Stimulated activated CD4-positive, alpha-beta T cell treated with anti-CD3 and anti-CD28 coated beads, Interleukin-15, amount 100 ng/mL, for 1 hour (primary cell): ENCODE measurements at regions not wholly inside any gene's neighbourhood (a gene's known extent, or its start where the extent isn't known, plus 50 kb on each side); places are given as distances from the start of the nearest gene placed in this dataset.

Source experiments
- DNase-seq, 2 donors: peaks; one replicate each; pipeline ENCODE4 v3.0.0-alpha.2; 2020; ENCODE audit warnings: low read depth in 1 of 2, low spot score in 1 of 2

DNA sequence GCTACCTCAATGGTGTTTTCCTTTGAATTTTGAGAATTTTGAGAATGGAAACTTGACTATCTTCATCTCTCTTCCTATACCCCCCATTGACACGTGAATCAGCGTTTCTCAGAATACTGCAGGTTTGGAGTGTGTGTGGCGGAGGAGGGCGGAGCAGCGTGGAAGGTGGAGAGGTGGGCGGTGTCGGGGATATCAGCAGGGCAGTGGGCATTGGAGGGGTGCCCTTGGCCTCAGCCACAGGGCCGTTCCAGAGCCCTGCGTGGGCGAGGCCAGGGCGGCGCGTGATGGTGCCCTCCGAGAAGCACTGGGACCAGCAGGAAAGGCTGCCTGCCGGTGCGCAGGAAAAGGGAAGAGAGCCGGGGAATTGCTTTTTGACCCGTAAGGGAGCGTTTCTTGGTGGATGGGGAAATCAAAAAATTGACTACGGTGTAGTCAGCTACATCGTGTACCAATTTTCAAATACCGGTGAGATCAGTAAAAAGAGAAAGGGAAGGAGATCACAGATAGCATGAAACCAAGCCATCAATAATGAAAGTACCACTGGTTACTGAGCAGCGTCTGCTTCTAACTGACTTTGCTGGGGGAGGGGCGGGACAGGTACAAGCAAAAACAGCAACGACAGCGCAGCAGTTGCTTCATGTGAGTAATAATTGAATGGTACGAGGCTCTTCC is 82.7 kb upstream of the DUSP22 start:
- DNase-seq, result peak in 1 of 2 donors; percentile 33

DNA sequence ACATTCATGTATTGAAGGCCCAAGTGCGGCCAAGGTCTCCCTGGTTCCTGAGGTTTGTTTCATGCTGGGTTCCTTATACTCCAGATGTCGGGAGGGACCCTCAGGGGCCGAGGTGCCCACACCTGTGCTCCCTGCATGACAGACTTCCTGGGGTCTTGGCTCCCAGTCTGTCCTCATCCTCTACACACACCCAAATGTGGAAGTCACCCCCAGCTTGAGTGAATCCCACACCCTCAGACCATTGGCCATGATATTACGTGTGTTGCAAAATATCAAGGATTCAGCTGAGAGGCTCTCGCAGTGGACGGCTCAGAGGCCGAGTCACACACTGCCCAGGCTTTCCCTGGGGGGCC is 82.2 kb upstream of the DUSP22 start:
- DNase-seq, result no peak

- DNase-seq, result no peak
Measured at GRCh38 chr6:210778-211374, 81.4 kb upstream of the DUSP22 start.

DNA sequence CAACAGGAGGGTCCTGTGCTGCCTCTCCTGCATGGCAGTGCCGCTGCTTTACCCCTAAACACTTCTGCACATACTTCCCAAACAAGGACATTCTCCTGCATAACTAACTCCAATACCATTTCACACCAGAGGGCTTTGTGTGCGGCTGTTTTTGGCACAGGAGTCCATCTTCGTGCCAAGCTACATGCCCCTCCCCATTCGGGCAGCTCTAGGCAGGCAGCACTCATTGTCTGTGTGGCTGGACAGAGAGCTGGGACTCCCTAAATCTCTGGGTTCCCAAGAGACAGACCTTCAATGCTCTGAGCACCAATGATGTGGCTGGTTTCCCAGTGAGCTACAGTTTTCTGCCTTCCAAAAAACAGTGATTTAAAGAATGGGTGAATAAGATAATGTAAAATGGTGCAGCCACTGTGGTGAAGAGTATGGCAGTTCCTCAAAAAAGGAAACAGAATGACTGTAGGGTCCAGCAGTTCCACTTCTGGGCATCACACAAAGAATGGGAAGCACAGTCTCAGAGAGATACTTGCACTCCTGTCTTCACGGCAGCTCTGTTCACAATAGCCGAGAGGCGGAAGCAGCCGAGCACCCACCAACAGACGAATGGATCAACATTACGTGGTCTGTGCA is 80.3 kb upstream of the DUSP22 start:
- no peak for DNase-seq

DNA sequence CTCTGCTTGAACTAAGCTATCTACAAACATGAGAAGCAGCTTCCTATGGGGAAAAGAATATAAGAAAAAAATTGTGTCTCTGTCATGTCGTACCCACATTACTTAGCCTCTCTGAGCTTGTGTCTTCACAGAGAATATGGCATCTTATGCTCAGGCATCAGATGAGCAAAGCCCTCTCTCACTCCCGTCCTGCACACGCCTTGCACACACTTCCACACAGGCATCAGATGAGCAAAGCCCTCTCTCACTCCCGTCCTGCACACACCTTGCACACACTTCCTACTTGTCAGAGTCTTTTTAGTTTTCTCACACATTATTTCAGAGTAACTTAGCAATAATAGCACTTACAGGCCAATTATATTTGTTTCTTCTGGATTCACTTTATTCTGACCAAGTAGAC is 79.0 kb upstream of the DUSP22 start:
- no peak for DNase-seq

- DNase-seq, result no peak
Measured at GRCh38 chr6:214428-214827, 77.9 kb upstream of the DUSP22 start.

DNA sequence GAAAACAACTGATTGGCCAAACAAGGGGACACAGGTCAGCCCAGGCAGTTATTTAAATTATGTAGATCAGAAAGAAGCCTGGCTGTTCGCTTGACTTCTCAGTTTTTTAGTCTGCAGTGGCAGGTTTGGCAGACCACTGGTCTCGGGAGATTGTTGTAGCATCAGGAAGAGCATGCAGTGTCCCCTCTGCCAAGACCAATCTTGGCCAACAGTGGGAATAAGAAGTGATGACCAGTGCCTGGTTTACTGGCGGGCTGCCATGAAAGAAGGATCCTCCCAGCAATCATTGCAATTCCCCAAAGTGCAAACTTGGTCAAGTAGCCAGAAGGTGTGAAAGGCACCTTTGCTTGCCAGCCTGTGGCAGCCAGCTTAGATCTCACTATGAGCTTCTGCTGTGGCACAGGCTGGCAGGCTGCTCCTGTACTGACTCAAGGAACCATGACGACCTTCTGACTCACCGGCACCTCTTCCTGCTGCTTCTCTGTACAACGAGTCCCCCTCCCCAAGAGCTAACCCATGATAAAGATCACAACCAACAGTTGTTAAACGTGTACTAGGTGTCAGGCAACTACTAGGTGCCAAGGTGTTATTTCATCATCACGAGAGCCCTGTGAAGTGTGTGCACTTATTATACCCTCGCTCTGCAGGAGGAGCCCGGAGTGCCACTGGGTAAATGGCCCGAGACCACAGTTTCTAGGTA is 76.8 kb upstream of the DUSP22 start:
- peak; percentile 19 to 40 for DNase-seq

- DNase-seq, result no peak
Measured at GRCh38 chr6:217048-217659, 75.1 kb upstream of the DUSP22 start.

- no peak for DNase-seq
Measured at GRCh38 chr6:218153-219018, 73.9 kb upstream of the DUSP22 start.

GRCh38 chr6:219019-219570 is 73.2 kb upstream of the DUSP22 start:
- DNase-seq, result no peak

GRCh38 chr6:219641-220198 is 72.6 kb upstream of the DUSP22 start:
- DNase-seq, result no peak

DNA sequence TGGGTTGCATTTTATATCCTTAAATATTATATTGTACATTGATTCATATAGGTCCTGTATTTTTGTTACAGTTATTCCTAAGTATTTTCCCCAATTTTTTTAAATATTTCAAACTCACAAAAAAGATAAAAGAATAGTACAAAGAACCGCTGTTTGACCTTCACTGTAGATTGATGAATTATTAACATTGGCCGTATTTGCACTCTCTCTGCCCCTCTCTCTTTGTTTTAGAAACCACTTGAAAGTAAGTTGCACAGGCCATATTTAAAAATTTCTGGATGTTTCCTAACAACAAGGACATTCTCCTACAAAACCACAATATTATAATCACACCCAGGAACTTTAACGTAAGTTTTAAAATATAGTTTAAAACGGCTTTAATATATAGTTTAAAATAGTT is 72.0 kb upstream of the DUSP22 start:
- DNase-seq, result no peak

GRCh38 chr6:220721-221475 is 71.4 kb upstream of the DUSP22 start:
- no peak for DNase-seq

- no peak for DNase-seq
Measured at GRCh38 chr6:221531-222349, 70.5 kb upstream of the DUSP22 start.

DNA sequence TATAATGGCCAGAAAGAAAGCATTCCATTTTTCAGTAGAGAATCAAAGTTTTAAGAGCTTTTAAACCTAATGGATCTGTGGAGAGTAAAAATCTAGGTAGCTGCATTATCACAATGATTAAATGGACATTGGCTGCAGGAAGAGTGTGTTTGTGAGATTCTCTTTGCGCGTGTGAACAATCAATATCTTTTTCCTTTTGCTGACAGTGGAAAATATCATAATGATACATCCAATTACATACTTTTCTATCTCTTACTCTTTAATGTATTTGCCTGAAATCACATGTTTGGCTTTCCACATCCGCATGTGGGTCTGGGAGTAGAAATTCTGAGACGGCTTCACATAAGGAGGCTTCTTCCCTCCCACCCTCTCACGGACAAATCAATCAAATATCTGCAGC is 69.8 kb upstream of the DUSP22 start:
- no peak for DNase-seq

GRCh38 chr6:223136-223535 is 69.2 kb upstream of the DUSP22 start:
- no peak for DNase-seq

- DNase-seq, result no peak
Measured at GRCh38 chr6:223763-224162, 68.5 kb upstream of the DUSP22 start.

DNA sequence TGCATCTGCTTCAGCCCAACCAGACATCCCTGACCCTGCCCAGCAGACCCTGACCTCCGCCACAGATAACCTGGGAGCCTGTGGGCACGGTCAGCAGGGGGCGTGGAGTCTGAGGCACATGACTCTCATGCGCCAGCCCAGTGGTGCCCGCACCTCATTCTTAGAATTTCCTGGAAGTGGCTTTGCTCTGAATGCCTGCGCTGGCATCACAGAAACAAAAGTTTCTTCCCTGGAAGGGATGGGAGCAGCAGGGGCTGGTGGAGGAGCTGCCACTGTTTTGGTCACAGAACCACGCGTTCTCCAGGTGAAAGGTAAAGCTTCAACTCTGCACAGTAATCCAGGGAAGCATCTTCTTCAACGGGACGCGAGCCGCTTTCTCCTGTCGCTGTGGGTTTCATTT is 67.9 kb upstream of the DUSP22 start:
- no peak for DNase-seq
